Thoracic aorta (tissue), 2 donors: ENCODE measurements at regions not wholly inside any gene's neighbourhood (a gene's known extent, or its start where the extent isn't known, plus 50 kb on each side); places are given as distances from the start of the nearest gene placed in this dataset.
"Not testable (repeated sequence)": the region's sequence is repeated elsewhere in the genome, so short reads cannot be mapped to it uniquely, and the experiment has no call there.

Experiments
- ATAC-seq: fragments of 150-250 bp; one replicate; pipeline ENCODE4 v1.8.0; 2017; ENCODE audit warnings: low read depth; ENCODE audit not compliant: insufficient number of reproducible peaks, low FRiP score
- DNase-seq: peaks from one replicate; pipeline ENCODE4 v3.0.0-alpha.2; 2020; ENCODE audit warnings: low spot score
- H3K27ac ChIP-seq, 2 donors: fragments of 200-600 bp; sonication (generic); 1 replicate in 1 of 2; 2 replicates in 1 of 2; pipeline ENCODE4 v1.5.1; 2016; ENCODE audit warnings: mild to moderate bottlenecking in 2 of 2, moderate library complexity in 2 of 2
- H3K27me3 ChIP-seq: fragments of 200-600 bp; sonication (generic); replicated peaks from 2 replicates; pipeline ENCODE4 v1.6.0; 2016; ENCODE audit warnings: mild to moderate bottlenecking; ENCODE audit not compliant: insufficient read depth
- H3K36me3 ChIP-seq: fragments of 200-600 bp; sonication (generic); one replicate; pipeline ENCODE4 v1.5.1; 2016
- H3K4me1 ChIP-seq, 2 donors: fragments of 200-600 bp; sonication (generic); 1 replicate in 1 of 2; 2 replicates in 1 of 2; pipeline versions ENCODE4 v1.5.1 to v1.6.0; 2016; ENCODE audit warnings: low read depth in 2 of 2, mild to moderate bottlenecking in 1 of 2; ENCODE audit not compliant: control insufficient read depth in 1 of 2
- H3K4me3 ChIP-seq: fragments of 200-600 bp; sonication (generic); 2 replicates; pipeline ENCODE4 v1.5.1; 2016; ENCODE audit warnings: mild to moderate bottlenecking
- H3K9me3 ChIP-seq: fragments of 200-600 bp; sonication (generic); 2 replicates; pipeline ENCODE4 v1.5.1; 2016
- CTCF ChIP-seq: fragments of 200-600 bp; sonication (generic); IDR thresholded peaks from one replicate; pipeline ENCODE4 v1.5.1; 2019; ENCODE audit warnings: antibody characterized with exemption

GRCh38 chr2:137897082-137897481, 67.2 kb upstream of the HNMT start:
- H3K9me3 ChIP-seq, result no peaks in the 10 kb centered on the region
- ATAC-seq, result no peak
- TF ChIP-seq CTCF, result no peak
- H3K27ac ChIP-seq, result no peak overlapping the region
- H3K36me3 ChIP-seq, result no peaks in the 10 kb centered on the region
- no peak overlapping the region for H3K4me3 ChIP-seq
- no peaks in the 10 kb centered on the region for H3K4me1 ChIP-seq
- H3K27me3 ChIP-seq, result no peaks in the 10 kb centered on the region
- no peak for DNase-seq

GRCh38 chr2:137900421-137901141, 63.7 kb upstream of the HNMT start:
- no peaks in the 10 kb centered on the region for H3K9me3 ChIP-seq
- no peak for DNase-seq
- H3K4me3 ChIP-seq, result no peak overlapping the region
- no peaks in the 10 kb centered on the region for H3K36me3 ChIP-seq
- H3K4me1 ChIP-seq, result no peaks in the 10 kb centered on the region
- no peak for TF ChIP-seq CTCF
- ATAC-seq, result no peak
- H3K27me3 ChIP-seq, result no peaks in the 10 kb centered on the region
- H3K27ac ChIP-seq, result no peak overlapping the region

- ATAC-seq, result no peak
- no peak overlapping the region for H3K27ac ChIP-seq
- TF ChIP-seq CTCF, result peak; percentile 60
- H3K36me3 ChIP-seq, result no peaks in the 10 kb centered on the region
- no peaks in the 10 kb centered on the region for H3K9me3 ChIP-seq
- no peak overlapping the region for H3K4me3 ChIP-seq
- no peaks in the 10 kb centered on the region for H3K4me1 ChIP-seq
- H3K27me3 ChIP-seq, result no peaks in the 10 kb centered on the region
- no peak for DNase-seq
Measured at GRCh38 chr2:137910641-137911040, 53.6 kb upstream of the HNMT start.

- DNase-seq, result no peak
- H3K27ac ChIP-seq, result no peak overlapping the region
- no peaks in the 10 kb centered on the region for H3K4me1 ChIP-seq
- no peaks in the 10 kb centered on the region for H3K9me3 ChIP-seq
- no peak overlapping the region for H3K4me3 ChIP-seq
- TF ChIP-seq CTCF, result no peak
- H3K27me3 ChIP-seq, result no peaks in the 10 kb centered on the region
- no peak for ATAC-seq
- H3K36me3 ChIP-seq, result no peaks in the 10 kb centered on the region
Measured at GRCh38 chr2:137912371-137912770, 51.9 kb upstream of the HNMT start.

GRCh38 chr2:137913169-137913568, 51.1 kb upstream of the HNMT start:
- Histone ChIP-seq H3K9me3 (no peaks in the 10 kb centered on the region), H3K27ac (no peak overlapping the region), H3K4me3 (no peak overlapping the region), H3K36me3 (no peaks in the 10 kb centered on the region), H3K4me1 (no peaks in the 10 kb centered on the region), H3K27me3 (no peaks in the 10 kb centered on the region)
- TF ChIP-seq CTCF, result no peak
- ATAC-seq, result no peak
- no peak for DNase-seq

- not testable (repeated sequence) for H3K9me3 ChIP-seq, DNase-seq, H3K4me3 ChIP-seq, H3K36me3 ChIP-seq, ATAC-seq, H3K27me3 ChIP-seq, H3K4me1 ChIP-seq, H3K27ac ChIP-seq
Measured at GRCh38 chr2:137913648-137914047, 50.6 kb upstream of the HNMT start.
